Stimulated activated CD4-positive, alpha-beta T cell treated with anti-CD3 and anti-CD28 coated beads, Interleukin-1b, Interleukin-23, amount 100 ng/mL, for 4 hours (primary cell): ENCODE measurements at regions not wholly inside any gene's neighbourhood (a gene's known extent, or its start where the extent isn't known, plus 50 kb on each side); places are given as distances from the start of the nearest gene placed in this dataset.

Experiments
- DNase-seq, 2 donors: peaks; one replicate each; pipeline ENCODE4 v3.0.0-alpha.2; 2020; ENCODE audit warnings: low read depth in 2 of 2

DNA sequence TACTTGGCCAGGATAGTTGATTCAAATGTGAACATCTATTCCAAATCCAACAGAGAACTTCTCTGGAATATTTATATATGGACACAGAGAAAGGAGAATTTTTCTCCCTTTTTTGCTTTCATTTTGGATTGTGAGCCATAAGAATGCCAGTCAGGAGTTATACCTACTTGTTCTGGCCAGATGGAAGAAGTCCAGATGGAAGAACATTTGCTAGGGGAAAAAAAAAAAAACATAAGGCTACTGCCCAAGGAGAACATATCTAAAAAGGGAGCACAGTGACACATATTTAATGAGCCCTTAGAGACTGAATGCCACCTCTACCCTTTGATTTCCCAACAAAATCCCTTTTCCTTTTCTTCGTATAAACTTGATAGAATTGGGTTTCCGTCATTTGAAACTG lies 61.7 kb upstream of the PPP2R2B start:
- no peak for DNase-seq

- DNase-seq, result no peak
Measured at GRCh38 chr5:146944019-146944418, 65.5 kb upstream of the PPP2R2B start.

- DNase-seq, result no peak
Measured at GRCh38 chr5:146944764-146945616, 66.4 kb upstream of the PPP2R2B start.

GRCh38 chr5:146945617-146946084 lies 67.1 kb upstream of the PPP2R2B start:
- no peak for DNase-seq

GRCh38 chr5:146947181-146947941 lies 68.8 kb upstream of the PPP2R2B start:
- DNase-seq, result no peak

DNA sequence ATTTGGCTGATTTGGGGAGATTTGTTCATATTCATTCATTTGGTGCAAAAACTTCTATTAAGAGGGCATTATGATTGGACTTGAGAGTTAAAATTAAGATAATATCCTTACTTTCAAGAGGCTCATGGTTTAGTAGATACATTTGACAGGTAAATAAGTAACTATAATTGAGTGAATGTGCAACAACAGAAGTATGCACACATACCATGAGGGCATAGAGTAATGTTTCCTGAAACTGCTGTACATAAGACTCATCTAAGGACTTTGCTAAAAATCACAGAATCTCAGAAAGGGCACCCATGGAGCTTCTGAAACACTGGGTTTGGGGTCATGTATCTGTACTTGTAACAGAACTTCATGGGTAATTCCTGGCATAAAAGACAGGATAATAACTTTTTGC lies 70.1 kb upstream of the PPP2R2B start:
- DNase-seq, result no peak

- no peak for DNase-seq
Measured at GRCh38 chr5:146952168-146952567, 73.6 kb upstream of the PPP2R2B start.

- DNase-seq, result no peak
Measured at GRCh38 chr5:146956217-146956616, 77.7 kb upstream of the PPP2R2B start.

GRCh38 chr5:146959360-146959759 lies 80.8 kb upstream of the PPP2R2B start:
- no peak for DNase-seq

DNA sequence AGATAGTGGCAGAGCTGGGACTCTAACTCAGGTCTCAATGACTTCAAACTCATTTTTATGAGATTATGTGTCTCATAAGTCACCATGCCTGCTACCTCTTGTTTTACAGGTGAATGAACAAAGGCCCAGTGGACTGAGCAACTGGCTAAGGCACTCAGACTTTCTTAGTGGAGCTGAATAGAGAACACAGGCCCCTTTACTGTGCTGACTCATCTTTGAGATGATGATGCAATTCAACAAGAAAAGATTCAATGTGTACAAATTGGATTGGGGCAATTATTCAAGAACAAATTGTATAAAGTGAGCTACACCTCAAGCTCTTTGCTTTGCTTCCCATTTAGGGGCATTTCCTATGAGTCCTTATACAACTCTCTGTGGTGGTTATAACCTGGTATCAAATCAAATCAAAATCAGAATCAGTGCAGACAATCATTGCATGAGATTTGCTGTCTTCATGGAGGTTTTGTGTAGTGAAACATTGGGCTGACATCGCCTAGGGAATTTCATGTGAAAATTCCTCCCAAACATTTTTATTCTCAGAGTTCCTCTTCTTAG lies 84.3 kb upstream of the PPP2R2B start:
- no peak for DNase-seq

- peak in 1 of 2 donors; percentile 42 for DNase-seq
Measured at GRCh38 chr5:146965761-146966659, 87.5 kb upstream of the PPP2R2B start.

GRCh38 chr5:146967646-146968045 lies 89.1 kb upstream of the PPP2R2B start:
- no peak for DNase-seq

- DNase-seq, result no peak
Measured at GRCh38 chr5:146971401-146971800, 92.8 kb upstream of the PPP2R2B start.

DNA sequence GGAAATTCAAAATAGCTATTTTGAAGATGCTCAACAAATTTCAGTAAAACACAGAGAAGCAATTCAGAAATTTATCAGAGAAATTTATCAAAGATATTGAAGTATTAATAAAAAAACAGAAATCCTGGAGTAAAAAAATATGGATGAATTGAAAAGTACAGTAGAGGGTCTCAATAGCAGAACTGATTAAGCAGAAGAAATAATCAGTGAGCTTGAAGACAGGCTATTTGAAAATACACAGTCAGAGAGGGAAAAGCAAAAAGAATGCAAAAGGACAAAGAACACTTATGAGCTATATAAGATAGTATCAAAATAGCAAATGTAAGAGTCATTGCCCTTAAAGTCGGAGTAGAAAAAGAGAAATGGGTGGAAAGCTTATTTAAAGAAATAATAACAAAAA lies 107.9 kb upstream of the PPP2R2B start:
- no peak for DNase-seq

GRCh38 chr5:146993876-146994530 lies 115.4 kb upstream of the PPP2R2B start:
- DNase-seq, result no peak

GRCh38 chr5:146995878-146996277 lies 117.3 kb upstream of the PPP2R2B start:
- no peak for DNase-seq

DNA sequence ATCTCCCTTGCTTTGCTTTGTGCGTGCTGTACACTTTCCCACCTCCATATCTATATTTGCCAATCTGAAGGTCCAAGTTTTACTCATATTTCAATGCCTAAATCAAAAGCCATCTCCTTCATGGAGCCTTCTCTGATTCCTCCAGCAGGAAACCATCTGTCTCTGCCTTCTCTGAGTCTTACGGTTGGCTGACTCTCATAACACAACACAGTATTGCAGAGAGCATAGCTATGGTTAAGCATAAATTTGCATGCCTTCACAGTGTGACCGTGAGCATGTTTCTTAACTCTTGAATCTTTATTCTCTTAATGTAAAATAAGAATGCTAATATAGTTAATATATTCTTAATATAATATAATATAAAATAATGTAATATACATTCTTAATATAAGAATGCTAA lies 136.8 kb upstream of the PPP2R2B start:
- no peak for DNase-seq

DNA sequence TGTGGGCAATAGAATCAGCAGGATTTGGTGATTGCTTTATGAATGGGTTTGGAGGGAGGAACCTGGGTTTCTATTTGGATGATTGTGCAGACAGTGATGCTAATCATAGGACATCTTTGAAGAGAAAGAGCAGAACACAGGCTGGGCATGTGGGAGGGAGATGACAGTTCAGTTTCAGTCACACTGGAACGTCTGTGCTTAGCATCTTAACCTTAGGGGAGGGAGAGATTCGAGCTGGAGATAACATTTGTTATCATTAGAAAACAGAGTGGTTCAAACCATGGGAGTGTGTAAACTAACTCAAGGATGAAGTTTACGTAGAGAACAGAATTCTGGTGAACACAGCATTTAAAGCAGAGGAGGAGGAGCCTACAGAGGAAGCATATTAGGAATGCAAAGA lies 138.6 kb upstream of the PPP2R2B start:
- DNase-seq, result no peak

- no peak for DNase-seq
Measured at GRCh38 chr5:147017621-147018020, 139.1 kb upstream of the PPP2R2B start.

DNA sequence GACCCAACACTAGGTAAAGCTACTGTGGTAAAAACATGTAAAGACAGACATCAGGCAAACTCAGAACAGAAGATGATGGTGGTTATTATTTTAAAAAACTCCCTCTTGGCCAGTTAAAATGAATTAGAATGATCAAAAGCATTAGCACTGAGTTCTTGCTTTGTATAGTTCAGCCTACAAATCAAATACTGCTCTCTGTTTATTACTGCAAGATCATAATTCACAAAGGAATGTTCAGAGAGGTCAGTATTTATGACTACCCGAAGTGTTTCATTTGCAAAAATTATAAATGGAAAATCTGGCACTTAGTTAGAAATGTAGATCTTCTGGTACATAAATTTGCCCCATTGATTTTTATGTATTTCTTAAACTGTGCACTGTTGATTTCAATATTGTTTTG lies 140.3 kb upstream of the PPP2R2B start:
- DNase-seq, result no peak

DNA sequence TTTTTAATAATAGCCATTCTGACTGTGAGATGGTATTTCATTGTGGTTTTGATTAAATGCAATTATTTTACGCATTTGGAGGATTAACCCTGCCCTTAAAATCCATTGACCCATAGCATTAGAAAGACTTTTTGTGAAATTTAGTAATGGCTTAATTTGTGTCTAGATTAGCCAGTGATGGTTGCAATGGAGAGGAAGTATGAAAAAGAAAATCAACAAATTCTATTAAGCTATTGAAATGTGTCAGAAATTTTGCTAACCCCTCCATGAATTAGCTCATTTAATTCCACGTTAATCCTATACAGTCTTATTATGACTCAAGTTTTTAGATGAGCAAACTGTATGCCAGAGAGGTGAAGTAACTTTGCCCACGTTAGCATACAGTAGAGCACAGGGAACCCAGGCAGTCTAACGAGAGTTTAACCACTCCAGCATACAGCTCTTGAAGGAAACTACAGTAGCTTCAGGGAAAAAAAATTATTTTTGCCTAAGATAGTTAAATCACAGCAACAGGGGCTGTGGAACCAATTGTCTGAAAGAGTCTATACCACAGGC lies 158.2 kb upstream of the PPP2R2B start:
- no peak for DNase-seq
